Coronary artery (tissue), 2 donors: ENCODE measurements at regions not wholly inside any gene's neighbourhood (a gene's known extent, or its start where the extent isn't known, plus 50 kb on each side); places are given as distances from the start of the nearest gene placed in this dataset.

ENCODE experiments used
- DNase-seq: peaks from one replicate; pipeline ENCODE4 v3.0.0-alpha.2; 2017; ENCODE audit warnings: low spot score
- H3K27ac ChIP-seq, 2 donors: fragments of 200-600 bp; sonication (generic); one replicate each; pipeline ENCODE4 v1.5.1; 2016 to 2019
- H3K4me3 ChIP-seq: fragments of 200-600 bp; sonication (generic); 2 replicates; pipeline ENCODE4 v1.5.1; 2016; ENCODE audit warnings: mild to moderate bottlenecking, moderate library complexity
- CTCF ChIP-seq: fragments of 200-600 bp; sonication (generic); IDR thresholded peaks from one replicate; pipeline ENCODE4 v1.5.1; 2019; ENCODE audit warnings: antibody characterized with exemption

GRCh38 chr16:52613508-52613907, 66.6 kb upstream of the TOX3 start:
- H3K27ac ChIP-seq, result no peak overlapping the region
- DNase-seq, result no peak
- no peak overlapping the region for H3K4me3 ChIP-seq
- TF ChIP-seq CTCF, result no peak

DNA sequence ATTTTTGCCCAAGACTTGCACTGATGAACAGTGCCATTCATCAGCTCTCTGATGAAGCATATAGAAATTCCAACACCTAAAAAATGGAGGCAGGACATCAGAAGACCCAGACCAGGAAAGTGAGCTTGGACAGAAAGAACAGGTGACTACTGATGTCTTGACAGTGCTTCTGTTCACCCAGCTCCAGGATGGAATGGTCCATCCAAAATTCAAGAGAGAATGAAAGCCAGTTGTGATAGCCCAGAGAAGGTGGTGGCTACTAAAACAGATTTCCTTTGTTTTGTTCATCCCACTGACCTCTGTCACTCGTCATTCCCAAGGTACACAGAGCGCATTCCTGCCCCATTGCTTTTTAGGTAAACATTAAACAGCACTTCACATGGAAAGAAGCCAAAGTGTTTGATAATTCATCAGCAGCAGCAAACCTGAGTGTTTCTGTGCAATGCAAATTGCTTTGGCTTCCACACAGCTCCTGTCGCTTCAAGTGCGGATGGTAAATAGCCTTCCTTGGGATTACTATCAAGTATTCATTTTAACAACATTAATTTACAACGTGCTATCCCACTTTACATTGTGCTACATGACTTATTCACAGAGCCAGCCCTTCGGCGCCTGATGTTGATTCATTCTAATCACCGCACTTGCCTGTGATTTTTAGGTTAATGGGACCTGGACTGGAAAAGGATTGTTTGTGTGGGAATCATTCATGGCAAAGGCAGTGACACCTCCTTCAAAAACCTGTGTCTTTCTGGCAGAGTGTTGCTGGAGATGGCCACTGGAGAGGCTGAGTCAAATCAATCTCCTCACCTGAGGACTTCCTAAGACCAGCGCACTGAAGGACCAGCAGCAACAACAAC, 65.1 kb upstream of the TOX3 start:
- DNase-seq, result no peak
- H3K27ac ChIP-seq, result no peak overlapping the region
- TF ChIP-seq CTCF, result no peak
- no peak overlapping the region for H3K4me3 ChIP-seq

GRCh38 chr16:52603015-52603414, 56.1 kb upstream of the TOX3 start:
- no peak for TF ChIP-seq CTCF
- Histone ChIP-seq H3K27ac (no peak overlapping the region), H3K4me3 (no peak overlapping the region)
- no peak for DNase-seq

DNA sequence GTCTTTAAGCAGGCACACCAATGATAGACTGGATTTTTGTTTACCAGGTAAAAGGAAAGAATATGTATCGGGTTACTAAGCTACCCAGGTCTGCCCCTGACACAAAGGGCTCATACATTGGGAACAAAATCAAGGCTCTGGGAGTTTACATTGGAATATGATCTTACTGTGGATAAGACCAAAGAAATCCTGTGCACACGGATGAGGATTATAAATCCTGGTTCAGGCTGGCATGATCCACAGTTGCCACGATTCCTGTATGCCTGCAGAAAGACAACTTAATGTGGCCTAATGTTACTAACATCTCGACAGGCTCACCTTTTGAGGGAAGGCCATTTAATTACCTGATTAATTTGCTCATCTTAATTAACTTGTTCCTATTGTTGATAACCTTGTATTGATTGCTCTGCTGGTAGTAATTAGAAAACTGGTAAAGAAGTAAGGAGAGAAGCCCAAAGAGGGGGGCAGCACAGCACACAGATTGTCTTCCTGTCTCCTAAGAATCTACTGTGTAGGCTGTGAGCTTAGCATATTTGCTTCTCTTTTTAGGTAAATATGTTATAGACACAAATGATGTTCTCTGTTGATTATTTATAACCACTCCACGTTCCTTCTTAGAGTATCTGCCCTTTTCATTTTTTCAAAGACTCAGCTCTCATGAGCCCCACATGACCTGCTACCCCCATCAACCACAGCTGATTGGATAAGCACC, 51.0 kb upstream of the TOX3 start:
- no peak for DNase-seq
- no peak for TF ChIP-seq CTCF
- Histone ChIP-seq H3K27ac (no peak overlapping the region), H3K4me3 (no peak overlapping the region)

- no peak for DNase-seq
- no peak for TF ChIP-seq CTCF
- no peak overlapping the region for H3K27ac ChIP-seq
These were observed 50.3 kb upstream of the TOX3 start for GRCh38 chr16:52597073-52597771.

More at GRCh38 chr16:52597073-52597771, 50.3 kb upstream of the TOX3 start:
- H3K4me3 ChIP-seq, result no peak overlapping the region
